GM23248 (cell line): ENCODE measurements at regions not wholly inside any gene's neighbourhood (a gene's known extent, or its start where the extent isn't known, plus 50 kb on each side); places are given as distances from the start of the nearest gene placed in this dataset.
A peak's percentile ranks its signal among the peaks of the same experiment; 100 is the strongest.

ENCODE experiments used
- DNase-seq: peaks from one replicate; pipeline ENCODE4 v3.0.0-alpha.2; 2015
- H2AFZ ChIP-seq: fragments of 200-600 bp; sonication (generic); 2 replicates; pipeline ENCODE4 v1.6.1; 2016; ENCODE audit warnings: antibody characterized with exemption
- H3F3A ChIP-seq: fragments of 200-600 bp; sonication (generic); 2 replicates; pipeline ENCODE4 v1.6.1; 2016; ENCODE audit warnings: mild to moderate bottlenecking, antibody characterized with exemption, mixed run types; ENCODE audit not compliant: insufficient read depth
- H3K27ac ChIP-seq: fragments of 200-600 bp; sonication (generic); 2 replicates; pipeline ENCODE4 v1.5.1; 2016; ENCODE audit warnings: mild to moderate bottlenecking
- H3K27me3 ChIP-seq: fragments of 200-600 bp; sonication (generic); replicated peaks from 2 replicates; pipeline ENCODE4 v1.6.1; 2016; ENCODE audit warnings: mild to moderate bottlenecking; ENCODE audit not compliant: insufficient read depth
- H3K36me3 ChIP-seq: fragments of 200-600 bp; sonication (generic); 2 replicates; pipeline ENCODE4 v1.6.1; 2016; ENCODE audit warnings: low read depth, mild to moderate bottlenecking
- H3K4me1 ChIP-seq: fragments of 200-600 bp; sonication (generic); 2 replicates; pipeline ENCODE4 v1.6.1; 2016; ENCODE audit warnings: mild to moderate bottlenecking; ENCODE audit not compliant: insufficient read depth
- H3K4me2 ChIP-seq: fragments of 200-600 bp; sonication (generic); one replicate; pipeline ENCODE4 v1.6.1; 2016; ENCODE audit warnings: mild to moderate bottlenecking; ENCODE audit not compliant: unreplicated experiment
- H3K4me3 ChIP-seq: fragments of 200-600 bp; sonication (generic); 2 replicates; pipeline ENCODE4 v1.5.1; 2016; ENCODE audit warnings: mild to moderate bottlenecking
- H3K79me2 ChIP-seq: fragments of 200-600 bp; sonication (generic); 2 replicates; pipeline ENCODE4 v1.6.1; 2016; ENCODE audit warnings: mild to moderate bottlenecking; ENCODE audit not compliant: insufficient read depth
- H3K9ac ChIP-seq: fragments of 200-600 bp; sonication (generic); 2 replicates; pipeline ENCODE4 v1.6.1; 2016; ENCODE audit warnings: mild to moderate bottlenecking
- H3K9me2 ChIP-seq: fragments of 200-600 bp; sonication (generic); 2 replicates; pipeline ENCODE4 v1.6.1; 2016; ENCODE audit warnings: mixed run types, mild to moderate bottlenecking, moderate library complexity; ENCODE audit not compliant: insufficient read depth
- H3K9me3 ChIP-seq: fragments of 200-600 bp; sonication (generic); one replicate; pipeline ENCODE4 v1.6.1; 2017; ENCODE audit warnings: low read depth
- H4K20me1 ChIP-seq: fragments of 200-600 bp; sonication (generic); 2 replicates; pipeline ENCODE4 v1.6.0; 2016; ENCODE audit not compliant: insufficient read depth
- EZH2 ChIP-seq: fragments of 200-600 bp; sonication (generic); IDR thresholded peaks from 2 replicates; pipeline ENCODE4 v1.6.1; 2018; ENCODE audit warnings: antibody characterized with exemption, mild to moderate bottlenecking; ENCODE audit not compliant: insufficient read depth, poor library complexity, severe bottlenecking
- EZH2phosphoT487 ChIP-seq: fragments of 200-600 bp; sonication (generic); IDR thresholded peaks from 2 replicates; pipeline ENCODE4 v1.6.1; 2018; ENCODE audit warnings: antibody characterized with exemption, moderate library complexity, mild to moderate bottlenecking, low read depth; ENCODE audit not compliant: insufficient read depth
- WGBS, 2 experiments: methylation state at CpG; one replicate each; pipeline ENCODE4 v1.1.6; 2015 to 2017; ENCODE audit warnings: low lambda C conversion rate in 2 of 2, low coverage in 1 of 2; ENCODE audit errors: missing lambda C conversion rate in 2 of 2; 5-methylcytosine and 5-hydroxymethylcytosine counted together
- in situ Hi-C: fragments of 300-500 bp; cut with MboI; formaldehyde crosslinking; loops from 2 replicates; pipeline ENCODE4 v1.15.0; 2020

GRCh38 chr3:161894657-161895056 is 398.0 kb downstream of the OTOL1 start:
- H3K9me3 ChIP-seq: no peaks in the 10 kb centered on the region
- H3K4me1 ChIP-seq: peaks cover 12% of the 10 kb centered on the region
- in situ Hi-C loops: no loop called here
- no peak overlapping the region for H2AFZ ChIP-seq
- no peak overlapping the region for H3K9ac ChIP-seq
- H3F3A ChIP-seq: peaks cover 12% of the 10 kb centered on the region; the same call in 1 of the 2 replicates
- H4K20me1 ChIP-seq: no peaks in the 10 kb centered on the region
- H3K79me2 ChIP-seq: no peaks in the 10 kb centered on the region
- no peak for DNase-seq
- H3K9me2 ChIP-seq: no peaks in the 10 kb centered on the region
- H3K27ac ChIP-seq: no peak overlapping the region
- H3K4me3 ChIP-seq: no peak overlapping the region
- no peaks in the 10 kb centered on the region for H3K27me3 ChIP-seq
- TF ChIP-seq EZH2 (no peak), EZH2phosphoT487 (no peak)
- H3K36me3 ChIP-seq: no peaks in the 10 kb centered on the region
- no peak overlapping the region for H3K4me2 ChIP-seq

GRCh38 chr3:161905520-161906132 is 409.0 kb downstream of the OTOL1 start:
- Histone ChIP-seq H3K27me3 (no peaks in the 10 kb centered on the region), H2AFZ (no peak overlapping the region), H3K4me2 (no peak overlapping the region), H3K9ac (no peak overlapping the region), H3K9me2 (no peaks in the 10 kb centered on the region), H3K9me3 (no peaks in the 10 kb centered on the region), H3K36me3 (no peaks in the 10 kb centered on the region), H3K27ac (no peak overlapping the region), H3F3A (no peaks in the 10 kb centered on the region), H4K20me1 (no peaks in the 10 kb centered on the region), H3K4me1 (no peaks in the 10 kb centered on the region), H3K4me3 (no peak overlapping the region), H3K79me2 (no peaks in the 10 kb centered on the region)
- 71 to 73% methylated on average over 4 of the region's 4 CpGs for WGBS, 2 experiments
- in situ Hi-C loops: no loop called here
- TF ChIP-seq EZH2: no peak
- TF ChIP-seq EZH2phosphoT487: no peak
- no peak for DNase-seq

GRCh38 chr3:161913786-161914389 is 417.3 kb downstream of the OTOL1 start:
- in situ Hi-C loops: no loop called here

GRCh38 chr3:161914703-161915417 is 418.3 kb downstream of the OTOL1 start:
- WGBS, 2 experiments: 4 to 5% methylated on average over 8 of the region's 8 CpGs
- Histone ChIP-seq H3K4me1 (peaks cover 24% of the 10 kb centered on the region), H3K9ac (no peak overlapping the region), H3K9me2 (no peaks in the 10 kb centered on the region), H3K79me2 (no peaks in the 10 kb centered on the region), H3K27me3 (no peaks in the 10 kb centered on the region), H4K20me1 (no peaks in the 10 kb centered on the region), H3K9me3 (no peaks in the 10 kb centered on the region), H3K36me3 (no peaks in the 10 kb centered on the region), H2AFZ (peak overlapping the region; percentile 54), H3F3A (peaks cover 10% of the 10 kb centered on the region), H3K4me3 (peak overlapping the region; percentile 19), H3K27ac (no peak overlapping the region), H3K4me2 (peak overlapping the region; percentile 53)
- peak; percentile 68 for DNase-seq
- in situ Hi-C loops: no loop called here
- no peak for TF ChIP-seq EZH2
- TF ChIP-seq EZH2phosphoT487: no peak

More at GRCh38 chr3:161913786-161914389, 417.3 kb downstream of the OTOL1 start:
- Histone ChIP-seq H3F3A (peaks cover 10% of the 10 kb centered on the region), H3K9ac (no peak overlapping the region), H3K79me2 (no peaks in the 10 kb centered on the region), H4K20me1 (no peaks in the 10 kb centered on the region), H3K9me3 (no peaks in the 10 kb centered on the region), H3K9me2 (no peaks in the 10 kb centered on the region), H3K4me2 (peak overlapping the region; percentile 53), H3K4me1 (peaks cover 24% of the 10 kb centered on the region), H3K27ac (no peak overlapping the region), H3K36me3 (no peaks in the 10 kb centered on the region), H3K4me3 (no peak overlapping the region; the same call in 1 of the 2 replicates), H3K27me3 (no peaks in the 10 kb centered on the region), H2AFZ (peak overlapping the region; percentile 54)
- TF ChIP-seq EZH2: no peak
- no peak for TF ChIP-seq EZH2phosphoT487
- peak; percentile 71 for DNase-seq
